MCF 10A (cell line): ENCODE measurements at regions not wholly inside any gene's neighbourhood (a gene's known extent, or its start where the extent isn't known, plus 50 kb on each side); places are given as distances from the start of the nearest gene placed in this dataset.

Experiments used
- BruUV-seq: library from RNA; stranded (reverse); fragments of 400-500 nt; replicated peaks from 2 replicates; lab custom pipeline; 2021; lab: Mats Ljungman, UMichigan
- CTCF ChIA-PET: fragments of 300-600 bp; sonication (Branson Sonifier 250); formaldehyde crosslinking; extraction: SDS; loops from one replicate; lab custom pipeline; 2021; ENCODE audit warnings: antibody characterized with exemption, inconsistent platforms; lab: Yijun Ruan, JAX
- POLR2A ChIA-PET: fragments of 300-600, 350-650 bp; sonication (Branson Sonifier 250); formaldehyde crosslinking; extraction: SDS; loops from one replicate; lab custom pipeline; 2020; ENCODE audit warnings: antibody characterized with exemption, inconsistent platforms; lab: Yijun Ruan, JAX
- DNase-seq: peaks from one replicate; pipeline ENCODE4 v3.0.0-alpha.2; 2018; ENCODE audit not compliant: unreplicated experiment
- H3K27ac Mint-ChIP-seq: one replicate; pipeline ENCODE4 v1.8.0; 2022; ENCODE audit warnings: mild to moderate bottlenecking, low read depth, mixed read lengths; ENCODE audit not compliant: unreplicated experiment
- H3K27me3 Mint-ChIP-seq: one replicate; pipeline ENCODE4 v1.8.0; 2022; ENCODE audit warnings: mixed read lengths; ENCODE audit not compliant: insufficient read depth, unreplicated experiment
- H3K36me3 Mint-ChIP-seq: one replicate; pipeline ENCODE4 v1.8.0; 2022; ENCODE audit warnings: mild to moderate bottlenecking, moderate library complexity, mixed read lengths; ENCODE audit not compliant: insufficient read depth, unreplicated experiment
- H3K4me1 Mint-ChIP-seq: one replicate; pipeline ENCODE4 v1.8.0; 2022; ENCODE audit warnings: mixed read lengths; ENCODE audit not compliant: insufficient read depth, unreplicated experiment
- H3K4me3 Mint-ChIP-seq: one replicate; pipeline ENCODE4 v1.8.0; 2022; ENCODE audit warnings: mild to moderate bottlenecking, moderate library complexity, mixed read lengths; ENCODE audit not compliant: unreplicated experiment
- H3K9me3 Mint-ChIP-seq: one replicate; pipeline ENCODE4 v1.8.0; 2022; ENCODE audit warnings: mixed read lengths; ENCODE audit not compliant: unreplicated experiment
- CTCF ChIP-seq: fragments of 200-600 bp; IDR thresholded peaks from one replicate; pipeline ENCODE4 v1.8.0; 2022; ENCODE audit warnings: antibody characterized with exemption, mild to moderate bottlenecking; ENCODE audit not compliant: unreplicated experiment
- intact Hi-C: fragments of 100-400 bp; cut with micrococcal nuclease; formaldehyde crosslinking; loops from 2 replicates; pipeline ENCODE4 v1.14.1; 2022

- Mint-ChIP-seq H3K4me3 (no peak overlapping the region), H3K27me3 (no peaks in the 10 kb centered on the region), H3K27ac (no peak overlapping the region), H3K9me3 (no peaks in the 10 kb centered on the region), H3K4me1 (no peaks in the 10 kb centered on the region), H3K36me3 (no peaks in the 10 kb centered on the region)
- BruUV-seq, result no TSS peak
- intact Hi-C loops, result no loop called here
- no peak for DNase-seq
- ChIA-PET POLR2A (interaction anchor here (0.7 kb wide), 1 partner anchor 26 kb away, joined by 3 read pairs; no protein-coding TSS in a partner anchor), CTCF (interaction anchor here (0.7 kb wide), 1 partner anchor 406 kb away, joined by 4 read pairs; no protein-coding TSS in a partner anchor)
- no peak for TF ChIP-seq CTCF
These were observed 710.4 kb upstream of the PABPC4L start for GRCh38 chr4:134911941-134912340.

GRCh38 chr4:134906404-134907023 lies 704.9 kb upstream of the PABPC4L start:
- ChIA-PET CTCF (interaction anchor here (0.6 to 1.0 kb wide), 6 partner anchors 11 to 1760 kb away, joined by 3 to 4 read pairs (median 3); no protein-coding TSS in a partner anchor), POLR2A (interaction anchor here (0.8 kb wide), 1 partner anchor 1760 kb away, joined by 3 read pairs; no protein-coding TSS in a partner anchor)
- Mint-ChIP-seq H3K4me1 (peaks cover 6% of the 10 kb centered on the region), H3K27me3 (no peaks in the 10 kb centered on the region), H3K36me3 (no peaks in the 10 kb centered on the region), H3K4me3 (no peak overlapping the region), H3K27ac (no peak overlapping the region), H3K9me3 (no peaks in the 10 kb centered on the region)
- BruUV-seq, result no TSS peak
- DNase-seq, result peak; percentile 43
- intact Hi-C loops, result loop anchor here (2.0 to 10.0 kb wide), 5 partner anchors 818 to 1760 kb away; no protein-coding TSS in a partner anchor
- peak; percentile 42 for TF ChIP-seq CTCF

GRCh38 chr4:134905061-134905460 lies 703.5 kb upstream of the PABPC4L start:
- Mint-ChIP-seq H3K4me3 (no peak overlapping the region), H3K9me3 (no peaks in the 10 kb centered on the region), H3K27me3 (no peaks in the 10 kb centered on the region), H3K27ac (no peak overlapping the region), H3K4me1 (peaks cover 6% of the 10 kb centered on the region), H3K36me3 (no peaks in the 10 kb centered on the region)
- intact Hi-C loops, result loop anchor here (10.0 kb wide), 2 partner anchors 820 to 880 kb away; no protein-coding TSS in a partner anchor
- TF ChIP-seq CTCF, result no peak
- BruUV-seq, result no TSS peak
- DNase-seq, result no peak
- ChIA-PET CTCF (interaction anchor here (0.7 to 1.2 kb wide), 7 partner anchors 21 to 1750 kb away, joined by 3 to 4 read pairs (median 3); no protein-coding TSS in a partner anchor), POLR2A (no interaction called here)

- Mint-ChIP-seq H3K36me3 (no peaks in the 10 kb centered on the region), H3K4me3 (no peak overlapping the region), H3K4me1 (no peaks in the 10 kb centered on the region), H3K27me3 (no peaks in the 10 kb centered on the region), H3K9me3 (no peaks in the 10 kb centered on the region), H3K27ac (no peak overlapping the region)
- ChIA-PET CTCF (no interaction called here), POLR2A (no interaction called here)
- BruUV-seq, result no TSS peak
- DNase-seq, result no peak
- intact Hi-C loops, result no loop called here
- TF ChIP-seq CTCF, result no peak
These were observed 686.6 kb upstream of the PABPC4L start for GRCh38 chr4:134888156-134888555.
